GM19240 (cell line): ENCODE measurements at regions not wholly inside any gene's neighbourhood (a gene's known extent, or its start where the extent isn't known, plus 50 kb on each side); places are given as distances from the start of the nearest gene placed in this dataset.
A peak's percentile ranks its signal among the peaks of the same experiment; 100 is the strongest.
"Not testable (repeated sequence)": the region's sequence is repeated elsewhere in the genome, so short reads cannot be mapped to it uniquely, and the experiment has no call there.

Experiments
- DNase-seq: peaks from one replicate; pipeline ENCODE4 v3.0.0; 2011; ENCODE audit warnings: low spot score; ENCODE audit not compliant: insufficient read length

- peak; percentile 44 for DNase-seq
Measured at GRCh38 chr13:38415233-38415632, 65.6 kb downstream of the UFM1 start.

GRCh38 chr13:38417241-38417640, 67.6 kb downstream of the UFM1 start:
- no peak for DNase-seq

- DNase-seq, result no peak
Measured at GRCh38 chr13:38417727-38418126, 68.1 kb downstream of the UFM1 start.

- DNase-seq, result no peak
Measured at GRCh38 chr13:38418286-38418685, 68.6 kb downstream of the UFM1 start.

GRCh38 chr13:38419312-38419873, 69.7 kb downstream of the UFM1 start:
- no peak for DNase-seq

GRCh38 chr13:38421590-38422560, 72.2 kb downstream of the UFM1 start:
- no peak for DNase-seq

GRCh38 chr13:38429916-38430315, 80.3 kb downstream of the UFM1 start:
- no peak for DNase-seq

- DNase-seq, result no peak
Measured at GRCh38 chr13:38430796-38431195, 81.1 kb downstream of the UFM1 start.

- DNase-seq, result no peak
Measured at GRCh38 chr13:38440666-38441065, 91.0 kb downstream of the UFM1 start.

GRCh38 chr13:38444904-38445303, 95.3 kb downstream of the UFM1 start:
- no peak for DNase-seq

- no peak for DNase-seq
Measured at GRCh38 chr13:38452656-38453055, 103.0 kb downstream of the UFM1 start.

GRCh38 chr13:38462605-38463004, 113.0 kb downstream of the UFM1 start:
- DNase-seq, result no peak

- DNase-seq, result no peak
Measured at GRCh38 chr13:38463048-38463447, 113.4 kb downstream of the UFM1 start.

GRCh38 chr13:38472411-38472810, 122.8 kb downstream of the UFM1 start:
- not testable (repeated sequence) for DNase-seq

GRCh38 chr13:38473305-38473704, 123.7 kb downstream of the UFM1 start:
- no peak for DNase-seq

GRCh38 chr13:38477676-38478075, 128.0 kb downstream of the UFM1 start:
- DNase-seq, result no peak

- no peak for DNase-seq
Measured at GRCh38 chr13:38483623-38484022, 134.0 kb downstream of the UFM1 start.

- DNase-seq, result no peak
Measured at GRCh38 chr13:38490657-38491056, 141.0 kb downstream of the UFM1 start.

GRCh38 chr13:38494445-38494844, 144.8 kb downstream of the UFM1 start:
- no peak for DNase-seq

GRCh38 chr13:38496917-38497316, 147.3 kb downstream of the UFM1 start:
- DNase-seq, result no peak

- no peak for DNase-seq
Measured at GRCh38 chr13:38498271-38498670, 148.6 kb downstream of the UFM1 start.

GRCh38 chr13:38514575-38514974, 164.9 kb downstream of the UFM1 start:
- DNase-seq, result no peak

GRCh38 chr13:38518328-38518727, 168.5 kb upstream of the FREM2 start:
- no peak for DNase-seq
